HepG2 (cell line): ENCODE measurements at regions not wholly inside any gene's neighbourhood (a gene's known extent, or its start where the extent isn't known, plus 50 kb on each side); places are given as distances from the start of the nearest gene placed in this dataset.

Experiments
- ATF2 ChIP-seq: sonication (generic); formaldehyde crosslinking; IDR thresholded peaks from 2 replicates; pipeline ENCODE4 v1.4.0; 2020; ENCODE audit warnings: missing genetic modification reagents
- SMAD9 ChIP-seq: sonication (generic); formaldehyde crosslinking; IDR thresholded peaks from 2 replicates; pipeline ENCODE4 v1.5.1; 2020; ENCODE audit warnings: mild to moderate bottlenecking, missing genetic modification reagents
- ZNF256 ChIP-seq: sonication (generic); formaldehyde crosslinking; conservative IDR thresholded peaks from 2 replicates; pipeline ENCODE4 v1.4.0; 2020; ENCODE audit warnings: missing genetic modification reagents
- ZNF749 ChIP-seq: sonication (generic); formaldehyde crosslinking; IDR thresholded peaks from 2 replicates; pipeline ENCODE4 v1.8.0; 2022; ENCODE audit warnings: mild to moderate bottlenecking, missing genetic modification reagents, moderate library complexity, borderline replicate concordance
- TF ChIP-seq, protein P1 (sequence below): sonication (generic); formaldehyde crosslinking; IDR thresholded peaks from 2 replicates; pipeline ENCODE4 v1.9.0; 2021; ENCODE audit warnings: mild to moderate bottlenecking, missing genetic modification reagents
- TF ChIP-seq, protein P2 (sequence below), 2 experiments: IDR thresholded peaks; 2 replicates each; pipeline ENCODE4 v1.6.1; 2011 to 2012; ENCODE audit warnings: low read length in 2 of 2, borderline replicate concordance in 1 of 2, low read depth in 1 of 2, mild to moderate bottlenecking in 1 of 2, moderate library complexity in 1 of 2
- TF ChIP-seq, protein P3 (sequence below): sonication (generic); formaldehyde crosslinking; IDR thresholded peaks from 2 replicates; pipeline ENCODE4 v1.4.0; 2020; ENCODE audit warnings: missing genetic modification reagents

GRCh38 chr16:80380514-80380913 lies 160.3 kb upstream of the DYNLRB2 start (continued):
- TF ChIP-seq, protein P1, sequence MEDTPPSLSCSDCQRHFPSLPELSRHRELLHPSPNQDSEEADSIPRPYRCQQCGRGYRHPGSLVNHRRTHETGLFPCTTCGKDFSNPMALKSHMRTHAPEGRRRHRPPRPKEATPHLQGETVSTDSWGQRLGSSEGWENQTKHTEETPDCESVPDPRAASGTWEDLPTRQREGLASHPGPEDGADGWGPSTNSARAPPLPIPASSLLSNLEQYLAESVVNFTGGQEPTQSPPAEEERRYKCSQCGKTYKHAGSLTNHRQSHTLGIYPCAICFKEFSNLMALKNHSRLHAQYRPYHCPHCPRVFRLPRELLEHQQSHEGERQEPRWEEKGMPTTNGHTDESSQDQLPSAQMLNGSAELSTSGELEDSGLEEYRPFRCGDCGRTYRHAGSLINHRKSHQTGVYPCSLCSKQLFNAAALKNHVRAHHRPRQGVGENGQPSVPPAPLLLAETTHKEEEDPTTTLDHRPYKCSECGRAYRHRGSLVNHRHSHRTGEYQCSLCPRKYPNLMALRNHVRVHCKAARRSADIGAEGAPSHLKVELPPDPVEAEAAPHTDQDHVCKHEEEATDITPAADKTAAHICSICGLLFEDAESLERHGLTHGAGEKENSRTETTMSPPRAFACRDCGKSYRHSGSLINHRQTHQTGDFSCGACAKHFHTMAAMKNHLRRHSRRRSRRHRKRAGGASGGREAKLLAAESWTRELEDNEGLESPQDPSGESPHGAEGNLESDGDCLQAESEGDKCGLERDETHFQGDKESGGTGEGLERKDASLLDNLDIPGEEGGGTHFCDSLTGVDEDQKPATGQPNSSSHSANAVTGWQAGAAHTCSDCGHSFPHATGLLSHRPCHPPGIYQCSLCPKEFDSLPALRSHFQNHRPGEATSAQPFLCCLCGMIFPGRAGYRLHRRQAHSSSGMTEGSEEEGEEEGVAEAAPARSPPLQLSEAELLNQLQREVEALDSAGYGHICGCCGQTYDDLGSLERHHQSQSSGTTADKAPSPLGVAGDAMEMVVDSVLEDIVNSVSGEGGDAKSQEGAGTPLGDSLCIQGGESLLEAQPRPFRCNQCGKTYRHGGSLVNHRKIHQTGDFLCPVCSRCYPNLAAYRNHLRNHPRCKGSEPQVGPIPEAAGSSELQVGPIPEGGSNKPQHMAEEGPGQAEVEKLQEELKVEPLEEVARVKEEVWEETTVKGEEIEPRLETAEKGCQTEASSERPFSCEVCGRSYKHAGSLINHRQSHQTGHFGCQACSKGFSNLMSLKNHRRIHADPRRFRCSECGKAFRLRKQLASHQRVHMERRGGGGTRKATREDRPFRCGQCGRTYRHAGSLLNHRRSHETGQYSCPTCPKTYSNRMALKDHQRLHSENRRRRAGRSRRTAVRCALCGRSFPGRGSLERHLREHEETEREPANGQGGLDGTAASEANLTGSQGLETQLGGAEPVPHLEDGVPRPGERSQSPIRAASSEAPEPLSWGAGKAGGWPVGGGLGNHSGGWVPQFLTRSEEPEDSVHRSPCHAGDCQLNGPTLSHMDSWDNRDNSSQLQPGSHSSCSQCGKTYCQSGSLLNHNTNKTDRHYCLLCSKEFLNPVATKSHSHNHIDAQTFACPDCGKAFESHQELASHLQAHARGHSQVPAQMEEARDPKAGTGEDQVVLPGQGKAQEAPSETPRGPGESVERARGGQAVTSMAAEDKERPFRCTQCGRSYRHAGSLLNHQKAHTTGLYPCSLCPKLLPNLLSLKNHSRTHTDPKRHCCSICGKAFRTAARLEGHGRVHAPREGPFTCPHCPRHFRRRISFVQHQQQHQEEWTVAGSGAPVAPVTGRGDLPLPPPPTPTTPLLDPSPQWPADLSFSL, result no peak
- TF ChIP-seq, protein P2, sequence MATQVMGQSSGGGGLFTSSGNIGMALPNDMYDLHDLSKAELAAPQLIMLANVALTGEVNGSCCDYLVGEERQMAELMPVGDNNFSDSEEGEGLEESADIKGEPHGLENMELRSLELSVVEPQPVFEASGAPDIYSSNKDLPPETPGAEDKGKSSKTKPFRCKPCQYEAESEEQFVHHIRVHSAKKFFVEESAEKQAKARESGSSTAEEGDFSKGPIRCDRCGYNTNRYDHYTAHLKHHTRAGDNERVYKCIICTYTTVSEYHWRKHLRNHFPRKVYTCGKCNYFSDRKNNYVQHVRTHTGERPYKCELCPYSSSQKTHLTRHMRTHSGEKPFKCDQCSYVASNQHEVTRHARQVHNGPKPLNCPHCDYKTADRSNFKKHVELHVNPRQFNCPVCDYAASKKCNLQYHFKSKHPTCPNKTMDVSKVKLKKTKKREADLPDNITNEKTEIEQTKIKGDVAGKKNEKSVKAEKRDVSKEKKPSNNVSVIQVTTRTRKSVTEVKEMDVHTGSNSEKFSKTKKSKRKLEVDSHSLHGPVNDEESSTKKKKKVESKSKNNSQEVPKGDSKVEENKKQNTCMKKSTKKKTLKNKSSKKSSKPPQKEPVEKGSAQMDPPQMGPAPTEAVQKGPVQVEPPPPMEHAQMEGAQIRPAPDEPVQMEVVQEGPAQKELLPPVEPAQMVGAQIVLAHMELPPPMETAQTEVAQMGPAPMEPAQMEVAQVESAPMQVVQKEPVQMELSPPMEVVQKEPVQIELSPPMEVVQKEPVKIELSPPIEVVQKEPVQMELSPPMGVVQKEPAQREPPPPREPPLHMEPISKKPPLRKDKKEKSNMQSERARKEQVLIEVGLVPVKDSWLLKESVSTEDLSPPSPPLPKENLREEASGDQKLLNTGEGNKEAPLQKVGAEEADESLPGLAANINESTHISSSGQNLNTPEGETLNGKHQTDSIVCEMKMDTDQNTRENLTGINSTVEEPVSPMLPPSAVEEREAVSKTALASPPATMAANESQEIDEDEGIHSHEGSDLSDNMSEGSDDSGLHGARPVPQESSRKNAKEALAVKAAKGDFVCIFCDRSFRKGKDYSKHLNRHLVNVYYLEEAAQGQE (IDR thresholded peaks at IDR 0.05; ENCODE audit: borderline replicate concordance in 1 of 2, low read depth in 1 of 2, low read length in 2 of 2), result no peak
- TF ChIP-seq ZNF256 (CRISPR knock-in tag), result no peak
- TF ChIP-seq, protein P3, sequence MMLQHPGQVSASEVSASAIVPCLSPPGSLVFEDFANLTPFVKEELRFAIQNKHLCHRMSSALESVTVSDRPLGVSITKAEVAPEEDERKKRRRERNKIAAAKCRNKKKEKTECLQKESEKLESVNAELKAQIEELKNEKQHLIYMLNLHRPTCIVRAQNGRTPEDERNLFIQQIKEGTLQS (CRISPR knock-in tag), result no peak
- no peak for TF ChIP-seq ATF2
- no peak for TF ChIP-seq SMAD9 (CRISPR knock-in tag)
- TF ChIP-seq ZNF749 (CRISPR knock-in tag), result no peak
- TF ChIP-seq, all 625 proteins: peak for 0
